Activated CD4-positive, alpha-beta T cell treated with anti-CD3 and anti-CD28 coated beads, Interleukin-2, amount 50 U/mL, for 24 hours (primary cell): ENCODE measurements at regions not wholly inside any gene's neighbourhood (a gene's known extent, or its start where the extent isn't known, plus 50 kb on each side); places are given as distances from the start of the nearest gene placed in this dataset.

Experiments used
- DNase-seq, 2 donors: peaks; one replicate each; pipeline ENCODE4 v3.0.0-alpha.2; 2020; ENCODE audit warnings: low read depth in 1 of 2, low spot score in 1 of 2

DNA sequence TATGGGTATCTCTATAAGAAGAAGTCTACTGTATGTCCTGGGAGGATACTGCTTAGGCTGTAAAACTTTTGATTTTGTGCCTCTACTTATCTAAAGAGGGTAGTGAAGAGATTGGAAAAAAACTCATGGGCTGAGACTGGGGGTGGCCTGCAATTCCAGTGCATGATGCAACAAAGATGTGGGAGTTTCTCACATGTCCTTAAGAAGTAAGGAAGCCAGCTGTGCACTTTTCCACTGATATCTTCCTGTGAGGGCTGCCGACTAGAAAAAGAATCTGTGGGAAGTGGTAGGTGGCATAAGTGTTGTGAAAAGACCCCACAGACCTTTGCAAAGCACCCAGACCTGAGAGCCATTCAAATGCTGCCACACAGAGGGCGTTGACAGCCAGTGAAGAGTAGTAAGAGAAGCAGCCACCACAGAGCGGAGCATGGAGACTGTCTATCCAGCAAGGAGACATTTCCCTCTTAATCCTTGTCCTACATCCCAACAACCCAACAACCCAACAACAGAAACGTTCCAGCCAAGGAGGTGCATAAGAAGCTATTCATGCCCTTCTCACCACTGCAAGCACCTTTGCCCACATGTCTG, 65.1 kb downstream of the PFDN4 start:
- DNase-seq: no peak

DNA sequence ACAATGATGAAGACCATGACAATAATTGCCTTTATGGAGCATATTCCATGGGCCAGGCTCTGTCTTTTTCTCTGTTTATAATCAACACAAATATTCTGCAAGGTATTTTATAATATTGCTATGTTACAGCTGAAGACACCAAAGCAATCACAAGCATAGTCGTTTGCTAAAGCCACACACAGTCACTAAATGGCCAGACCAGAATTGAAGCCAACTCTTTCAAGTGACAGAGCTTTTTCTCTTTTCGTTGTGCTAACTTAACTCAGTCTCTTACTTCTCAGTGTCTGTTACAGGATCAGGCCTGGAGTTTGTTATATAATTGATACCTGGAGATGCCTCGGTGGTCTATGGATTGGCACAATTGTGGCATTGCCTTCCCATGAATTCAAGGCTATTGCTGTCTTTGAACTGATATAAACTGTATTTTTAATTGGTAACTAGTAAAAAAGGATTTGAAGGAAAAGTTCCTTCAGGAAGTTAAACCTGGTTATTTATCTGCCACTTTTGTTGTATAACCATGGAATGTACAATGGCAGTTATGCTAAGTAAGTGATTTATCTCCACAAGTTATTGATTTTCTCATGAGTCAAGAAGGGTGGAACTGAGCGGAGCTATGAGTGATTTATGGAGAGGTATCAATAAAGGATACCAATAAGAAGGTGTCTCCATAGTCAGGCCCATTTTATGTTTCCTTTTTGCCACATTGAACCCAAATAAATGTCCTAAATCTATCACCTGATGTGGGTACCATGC, 67.6 kb downstream of the PFDN4 start:
- DNase-seq: no peak

DNA sequence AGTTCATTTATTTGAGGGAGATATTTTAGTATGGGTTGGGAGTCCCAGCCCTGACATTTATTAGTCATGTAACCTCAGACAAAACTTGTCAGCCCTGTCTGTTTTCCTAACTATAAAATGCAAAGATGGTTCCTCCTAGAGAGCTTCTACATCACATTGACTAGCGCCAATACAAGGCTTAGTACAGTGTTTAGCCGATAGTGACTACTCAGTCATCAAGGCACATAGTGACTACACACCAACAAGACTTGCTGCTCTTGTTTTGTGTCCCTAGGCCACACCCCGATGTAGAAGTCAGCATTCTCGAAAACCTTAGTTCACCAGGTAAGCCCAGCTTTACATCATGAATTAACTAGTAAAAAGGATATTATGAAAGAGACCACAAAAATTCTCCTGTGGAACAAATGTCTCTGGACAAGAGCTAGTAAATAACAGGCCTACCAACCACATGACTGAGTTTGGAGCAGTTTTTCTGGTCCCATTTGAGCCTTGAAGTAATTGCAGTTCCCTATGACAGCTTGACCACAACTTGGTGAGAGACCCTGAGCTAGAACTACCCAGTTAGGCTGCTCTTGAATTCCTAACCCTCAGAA, 68.8 kb downstream of the PFDN4 start:
- no peak for DNase-seq

DNA sequence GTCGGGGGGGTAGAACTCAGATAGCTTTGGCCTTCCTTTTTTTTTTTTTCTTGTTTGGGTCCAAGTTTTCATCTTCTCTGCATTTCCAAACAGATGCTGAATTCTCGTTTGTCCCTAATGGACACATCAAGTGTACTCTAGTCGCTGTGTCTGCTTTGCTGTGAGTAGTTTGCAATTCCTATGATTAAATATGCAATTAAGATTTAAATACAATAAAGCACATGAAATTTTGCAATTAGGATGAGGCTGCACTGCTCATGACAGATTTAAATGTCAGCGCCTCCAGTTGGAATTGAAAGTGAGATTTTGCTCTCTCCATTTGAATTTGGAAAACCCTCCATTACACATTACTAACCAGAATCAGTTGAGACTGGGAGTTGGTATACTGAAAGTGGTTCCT, 70.4 kb downstream of the PFDN4 start:
- no peak for DNase-seq

DNA sequence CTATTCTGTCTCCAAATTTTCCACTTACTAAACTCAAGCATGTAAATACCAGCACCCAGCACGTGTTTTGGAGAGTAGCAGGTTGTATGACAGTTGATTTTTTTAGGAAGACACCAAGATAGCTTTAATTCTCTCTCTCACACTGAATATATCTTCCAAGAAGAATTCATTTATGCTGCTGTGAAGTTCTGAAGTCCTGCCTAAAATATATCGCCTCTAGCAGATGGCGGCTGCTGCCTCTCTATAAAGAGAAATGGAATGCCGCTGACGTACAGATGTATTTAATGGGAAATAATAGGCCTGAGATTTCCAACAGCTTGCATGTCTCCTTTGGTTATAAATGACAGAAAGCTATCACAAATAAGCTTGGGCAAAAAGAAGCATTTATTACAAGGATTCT, 74.7 kb downstream of the PFDN4 start:
- DNase-seq: no peak

DNA sequence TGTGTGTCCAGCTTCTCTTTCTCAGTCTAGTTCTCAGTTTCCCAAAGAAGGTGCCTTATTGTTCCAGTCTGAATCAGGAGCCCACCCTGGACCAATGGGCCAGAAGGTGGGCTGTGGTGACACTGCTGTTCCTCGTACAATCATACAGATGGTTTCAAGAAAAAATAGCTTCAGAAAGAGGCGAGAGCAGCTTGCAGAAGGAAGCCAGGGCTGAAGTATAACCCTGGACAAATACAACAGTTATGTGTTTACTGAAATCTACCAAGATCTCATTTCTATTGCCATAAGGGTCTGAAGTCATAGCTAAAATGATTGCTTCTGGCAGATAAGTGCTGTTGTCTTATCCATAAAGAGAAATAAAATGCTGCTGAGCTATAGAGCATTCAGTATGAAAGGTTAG, 75.4 kb downstream of the PFDN4 start:
- no peak for DNase-seq

DNA sequence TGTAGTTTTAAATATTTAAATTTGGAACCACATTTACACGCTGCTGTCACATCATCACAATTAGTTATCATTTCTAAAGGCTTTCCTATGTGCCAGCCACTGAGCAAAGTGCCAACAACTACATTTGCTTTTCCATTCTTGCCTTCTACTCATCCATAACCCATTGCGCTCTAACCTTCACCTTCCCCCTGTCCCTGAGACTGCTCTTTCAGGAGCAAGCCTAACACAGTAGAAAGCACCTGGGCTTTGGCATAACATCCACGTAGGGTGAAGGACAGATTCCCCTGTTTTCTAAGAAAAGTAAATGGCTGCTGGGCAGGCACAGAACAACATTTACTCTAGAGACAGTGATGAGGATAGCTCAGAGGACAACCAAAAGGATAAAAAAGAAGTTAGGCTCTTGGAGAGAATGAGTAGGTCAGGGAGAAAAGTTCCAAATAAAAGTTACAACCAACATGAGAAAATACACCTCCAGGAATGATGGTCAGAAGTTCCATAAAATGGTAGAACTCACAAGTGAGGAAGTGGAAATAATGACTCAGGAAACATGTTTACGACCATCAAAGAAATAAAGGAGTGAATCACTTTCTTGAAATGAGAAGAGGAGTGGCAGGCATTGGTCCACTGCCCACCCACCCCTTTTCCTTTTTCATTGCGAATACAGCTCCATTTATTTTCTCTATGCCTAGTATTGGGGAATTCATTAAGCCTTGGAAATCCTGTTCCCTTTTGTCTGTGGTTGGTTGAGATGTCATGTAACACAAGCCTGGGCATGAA, 77.2 kb downstream of the PFDN4 start:
- peak; percentile 1 to 39 for DNase-seq

DNA sequence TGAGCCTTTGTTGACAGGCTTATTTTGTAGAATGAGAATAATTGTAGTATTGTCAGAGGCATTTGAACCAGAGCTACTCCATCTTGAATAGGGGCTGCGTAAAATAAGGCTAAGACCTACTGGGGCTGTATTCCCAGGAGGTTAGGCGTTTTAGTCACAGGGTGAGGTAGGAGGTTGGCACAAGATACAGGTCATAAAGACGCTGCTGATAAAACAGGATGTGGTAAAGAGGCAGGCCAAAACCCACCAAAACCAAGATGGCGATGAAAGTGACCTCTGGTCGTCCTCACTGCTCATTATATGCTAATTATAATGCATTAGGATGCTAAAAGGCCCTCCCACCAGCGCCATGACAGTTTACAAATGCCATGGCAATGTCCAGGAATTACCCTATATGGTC, 82.7 kb downstream of the PFDN4 start:
- DNase-seq: no peak

DNA sequence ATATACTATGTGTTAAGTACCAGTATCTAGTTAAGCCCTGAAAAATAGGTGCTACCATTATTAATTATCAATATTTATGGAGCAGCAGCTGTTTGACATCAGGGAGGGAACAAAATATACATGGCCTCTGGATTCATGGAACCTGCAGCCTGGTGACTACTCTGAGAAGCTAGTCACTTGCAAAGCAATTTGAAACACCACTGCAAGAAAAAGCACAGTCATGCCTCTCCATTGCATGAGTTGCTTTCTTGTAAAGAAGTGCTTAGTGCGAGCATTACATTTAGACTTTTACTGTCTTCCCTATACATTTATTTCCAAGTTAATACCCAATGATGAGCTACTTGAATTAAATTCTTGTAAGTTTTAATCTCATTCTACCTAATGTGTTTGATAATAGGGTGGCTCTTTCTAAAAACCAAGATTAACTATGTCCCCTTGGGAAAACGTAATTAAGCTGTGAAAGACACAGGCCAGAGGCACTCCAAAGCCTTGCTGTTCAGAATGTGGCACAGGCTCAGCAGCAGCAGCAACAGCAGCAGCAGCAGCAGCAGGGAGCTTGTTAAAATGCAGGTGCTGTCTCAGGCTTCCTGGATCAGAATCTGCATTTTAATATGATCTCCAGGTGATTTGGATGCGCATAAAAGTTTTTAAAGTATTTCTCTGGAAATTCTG, 83.6 kb downstream of the PFDN4 start:
- no peak for DNase-seq

DNA sequence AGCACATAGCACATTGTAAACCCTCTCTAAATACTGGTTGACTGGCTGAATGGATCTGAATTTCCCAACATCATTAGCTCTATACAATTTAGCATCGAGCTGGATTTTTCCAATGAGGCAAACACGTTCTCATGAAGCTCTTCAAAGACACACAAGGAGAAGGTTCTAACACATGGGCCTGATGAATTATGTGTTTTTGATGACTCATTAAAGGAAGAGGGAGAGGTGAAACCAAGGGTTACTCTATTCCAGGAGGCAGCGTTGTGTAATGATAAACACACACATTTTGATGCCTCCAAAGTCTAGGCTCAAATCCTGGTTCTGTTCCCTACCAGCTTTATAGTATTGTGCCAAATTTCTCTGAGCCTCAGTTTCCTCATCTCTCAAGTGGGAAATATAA, 84.3 kb downstream of the PFDN4 start:
- no peak for DNase-seq

DNA sequence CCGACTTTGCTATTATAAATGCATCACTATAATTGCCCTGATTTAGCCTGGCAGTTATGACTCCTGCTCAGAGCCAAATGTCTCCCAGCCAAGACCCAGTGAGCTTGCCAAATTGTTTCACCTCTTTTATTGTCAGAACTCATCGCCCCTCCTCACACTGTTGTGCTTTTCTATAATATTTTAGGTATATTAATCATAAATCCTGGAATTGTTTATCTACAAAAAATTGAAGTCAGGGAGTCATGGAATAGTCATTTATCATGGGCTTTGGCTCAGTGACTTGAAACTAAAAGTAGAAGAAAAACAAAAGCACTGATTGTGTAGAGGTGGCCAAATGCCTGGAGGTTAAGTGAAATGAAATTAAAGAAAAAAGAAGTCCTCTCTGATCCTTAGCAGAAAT, 85.6 kb downstream of the PFDN4 start:
- DNase-seq: no peak

DNA sequence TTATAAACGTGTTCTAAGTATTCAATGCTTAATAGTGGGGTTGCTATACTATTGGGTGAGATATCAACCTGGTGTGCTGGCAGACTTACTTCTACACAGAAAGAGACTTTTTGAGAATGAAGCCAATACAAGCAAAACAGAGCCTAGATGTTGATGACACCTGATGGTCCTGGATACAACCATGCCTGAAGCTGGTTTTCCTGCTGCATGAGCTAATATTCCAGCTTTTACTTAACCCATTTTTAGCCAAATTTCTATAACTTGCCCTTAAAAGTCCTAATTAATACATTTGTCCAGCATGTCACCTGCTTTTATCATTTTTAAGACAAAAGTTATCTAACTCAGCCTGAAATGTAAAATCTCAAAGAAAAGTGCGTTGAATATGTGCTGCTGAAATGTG, 86.2 kb downstream of the PFDN4 start:
- no peak for DNase-seq

DNA sequence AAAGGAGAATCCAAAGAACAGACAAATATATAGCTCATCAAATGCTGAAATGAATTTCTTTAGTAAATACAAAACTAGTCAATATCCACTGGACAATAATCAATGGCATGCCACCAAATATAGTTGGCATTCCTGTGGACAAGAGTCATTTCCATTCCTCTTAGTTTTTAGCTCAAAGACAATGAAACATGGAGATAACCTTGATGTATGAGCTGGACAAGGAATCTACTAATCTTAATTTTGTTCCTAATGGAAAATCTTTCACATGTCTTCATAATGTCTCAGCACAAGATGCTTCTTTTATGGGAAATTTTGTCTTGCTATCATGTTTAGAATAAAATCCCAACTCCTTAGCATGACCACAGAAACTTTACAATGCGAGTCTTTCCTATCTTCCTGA, 87.8 kb downstream of the PFDN4 start:
- no peak for DNase-seq

DNA sequence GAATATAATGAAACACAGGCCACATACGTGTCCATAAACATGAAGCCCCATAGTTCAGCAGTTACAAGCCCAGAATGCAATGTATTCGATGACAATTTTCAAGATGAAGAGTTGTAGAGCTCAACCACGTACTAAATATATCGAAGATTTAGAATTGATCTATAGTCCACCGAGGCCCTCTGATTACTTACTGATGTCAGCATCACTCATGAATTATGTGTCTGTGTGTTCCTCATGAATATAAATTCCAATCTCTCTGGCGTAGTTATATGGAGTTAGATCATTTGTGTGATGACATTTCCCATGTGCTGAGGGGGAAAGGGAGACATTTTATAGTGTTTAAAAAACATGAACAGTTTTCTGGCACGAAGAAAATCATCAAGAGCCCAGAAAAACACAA, 97.5 kb downstream of the PFDN4 start:
- no peak for DNase-seq

DNA sequence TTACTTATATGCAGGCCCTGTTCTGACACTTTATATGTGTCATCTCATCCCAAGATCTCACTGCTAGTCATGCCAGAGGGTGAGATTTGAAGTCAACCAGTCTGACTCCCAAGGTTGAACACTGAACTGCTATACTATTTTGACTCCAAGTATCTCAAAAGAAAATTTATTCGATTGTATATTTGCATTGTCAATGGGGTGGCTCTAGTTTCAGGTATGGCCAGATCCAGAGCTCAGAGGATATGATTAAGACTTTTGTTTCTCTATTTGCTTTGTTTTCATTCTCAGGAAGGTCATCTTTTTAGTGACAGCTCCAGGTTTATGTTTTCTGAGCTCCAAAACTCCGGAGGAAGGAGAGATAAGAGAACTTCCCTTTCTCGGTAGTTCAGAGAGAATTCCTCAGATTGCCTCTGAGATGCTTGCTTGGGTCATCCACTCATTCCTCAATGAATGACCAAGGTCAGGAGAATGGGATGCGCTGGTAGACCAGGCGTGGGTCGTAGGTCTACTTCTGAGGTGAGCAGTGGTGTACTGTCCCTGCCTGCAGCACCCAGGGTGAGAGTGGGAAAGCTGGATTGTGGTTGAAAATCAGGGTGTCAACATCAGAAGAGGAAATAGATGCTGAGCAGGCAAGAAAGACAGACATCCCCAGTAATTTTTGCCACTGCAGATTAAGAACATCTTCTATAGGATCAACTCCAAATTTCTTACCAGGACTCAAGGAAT, 99.3 kb downstream of the PFDN4 start:
- DNase-seq: no peak

DNA sequence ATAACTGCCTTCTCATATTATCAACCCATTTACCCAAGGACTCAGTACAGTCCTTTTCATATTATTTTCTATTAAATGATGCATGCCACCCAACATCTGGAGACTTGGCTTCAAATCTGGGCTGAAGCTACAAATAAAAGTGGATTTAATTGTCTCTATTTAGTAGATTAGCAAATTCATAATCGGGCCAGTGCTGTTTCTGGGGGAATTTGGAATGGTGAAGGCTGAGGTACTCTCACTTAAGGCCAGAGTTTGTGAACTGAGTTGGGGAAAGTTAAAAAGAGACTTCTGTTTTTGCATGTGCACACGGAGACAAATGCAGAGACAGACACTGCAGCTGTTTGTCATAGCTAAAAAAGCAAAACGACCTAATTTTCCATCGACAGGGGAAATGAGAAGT, 100.9 kb downstream of the PFDN4 start:
- DNase-seq: no peak

DNA sequence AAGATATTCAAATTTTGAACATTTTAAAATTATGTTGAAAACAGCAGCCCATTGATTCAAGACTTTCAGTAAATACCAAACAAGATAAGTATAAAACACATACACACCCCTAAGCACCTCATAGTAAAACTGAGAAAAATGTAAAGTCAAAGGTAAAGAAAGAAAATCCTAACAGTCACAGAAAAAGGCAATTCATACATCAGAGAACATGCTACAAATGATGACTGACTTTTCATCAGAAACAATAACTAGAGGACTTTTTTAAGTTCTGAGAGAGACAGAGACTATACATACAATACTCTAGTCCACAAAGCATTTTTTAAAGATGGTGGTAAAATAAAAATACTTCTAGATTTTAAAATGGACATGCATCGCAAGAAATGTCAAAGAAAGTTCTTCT, 111.0 kb downstream of the PFDN4 start:
- no peak for DNase-seq

DNA sequence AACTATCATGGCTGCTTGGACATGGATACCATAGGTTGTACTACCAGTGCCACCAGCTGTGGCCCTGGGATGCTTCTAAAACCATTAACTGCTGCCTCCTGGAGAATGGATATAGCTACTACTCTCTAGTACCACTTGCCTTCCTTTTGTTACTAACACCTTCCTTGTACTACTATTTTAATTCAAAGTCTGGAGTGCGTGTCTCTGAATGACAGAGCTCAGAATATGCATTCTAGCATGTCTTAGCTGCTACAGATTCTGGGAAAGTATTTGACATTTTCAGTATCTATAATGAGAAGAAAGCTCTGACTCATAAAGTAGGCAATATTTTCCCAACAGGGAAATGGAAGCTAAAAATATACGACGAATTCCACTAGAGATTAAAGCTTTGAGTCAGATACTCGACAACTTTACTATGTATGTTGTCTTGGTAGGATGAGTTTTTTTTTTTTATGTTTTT, 112.3 kb downstream of the PFDN4 start:
- no peak for DNase-seq

DNA sequence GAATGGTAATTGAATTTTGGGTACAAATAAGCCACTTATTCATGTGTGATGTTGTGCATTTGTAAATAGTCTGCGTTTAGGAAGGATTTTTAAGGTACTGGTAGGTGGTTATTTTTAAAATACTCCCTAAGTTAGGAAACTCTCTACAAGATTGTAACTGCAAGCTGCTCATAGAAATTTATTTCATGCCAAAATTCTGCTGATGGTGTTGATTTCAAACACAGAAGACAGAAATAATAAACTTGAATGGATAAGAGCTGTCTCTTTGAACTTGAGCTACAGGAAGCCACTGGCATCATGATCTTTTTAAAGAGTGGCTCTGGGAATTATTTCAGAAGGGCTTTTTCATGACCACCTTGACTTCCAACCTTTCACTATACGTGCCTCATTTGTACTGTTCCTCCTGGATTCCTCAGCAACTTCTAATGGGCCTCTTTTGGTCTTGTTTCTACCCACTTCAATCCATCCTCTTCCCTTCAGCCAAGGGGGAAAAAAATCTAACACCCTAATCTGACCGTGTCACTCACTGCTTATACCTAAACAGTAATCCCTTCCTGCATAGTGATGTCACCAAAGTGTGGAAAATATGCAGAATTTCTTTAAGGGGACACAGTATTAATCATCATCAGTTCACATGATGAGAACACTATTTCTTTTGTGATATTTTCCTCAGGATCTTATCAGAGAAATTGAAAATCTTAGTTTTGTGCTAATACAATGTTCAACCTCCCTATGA, 113.6 kb downstream of the PFDN4 start:
- DNase-seq: no peak

DNA sequence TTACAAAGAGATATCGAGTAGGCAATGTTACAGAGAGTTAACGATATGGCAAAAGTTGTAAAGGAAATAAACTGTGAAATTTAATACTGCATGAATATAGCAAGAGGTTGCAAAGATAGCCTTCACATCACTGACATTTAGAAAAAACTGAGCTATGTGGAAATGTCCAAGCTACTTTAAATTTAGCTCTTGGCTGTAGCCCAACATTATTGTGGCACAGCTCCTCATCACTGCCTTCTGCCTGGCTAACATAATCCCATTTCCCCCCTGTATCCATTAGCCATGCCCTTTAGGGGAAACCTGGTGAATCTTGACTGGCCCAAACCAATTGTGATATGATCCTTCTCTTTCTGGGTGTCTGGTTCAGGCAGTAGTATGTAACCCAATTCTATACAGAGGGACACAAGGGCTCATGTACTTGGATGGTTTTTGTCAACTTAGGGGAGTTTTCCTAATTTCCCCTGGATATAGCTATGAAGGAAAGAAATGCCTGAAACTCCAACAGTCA, 115.4 kb downstream of the PFDN4 start:
- no peak for DNase-seq
